SK-N-SH (cell line): ENCODE measurements at regions not wholly inside any gene's neighbourhood (a gene's known extent, or its start where the extent isn't known, plus 50 kb on each side); places are given as distances from the start of the nearest gene placed in this dataset.

Experiments used
- CHD2 ChIP-seq: fragments of 150-350 bp; IDR thresholded peaks from 2 replicates; pipeline ENCODE4 v1.6.1; 2018; ENCODE audit warnings: low read length; ENCODE audit not compliant: partially characterized antibody
- CTCF ChIP-seq: fragments of 200-600 bp; sonication (generic); IDR thresholded peaks from 2 replicates; pipeline ENCODE4 v1.6.1; 2017; ENCODE audit warnings: antibody characterized with exemption, mild to moderate bottlenecking, moderate library complexity
- GABPA ChIP-seq: IDR thresholded peaks from 2 replicates; pipeline ENCODE4 v1.4.0; 2012; ENCODE audit warnings: low read depth, mild to moderate bottlenecking
- IRF3 ChIP-seq: fragments of 150-350 bp; IDR thresholded peaks from 2 replicates; pipeline ENCODE4 v1.6.1; 2016; ENCODE audit warnings: mild to moderate bottlenecking, low read depth, low read length
- NFIC ChIP-seq: IDR thresholded peaks from 2 replicates; pipeline ENCODE4 v1.4.0; 2012; ENCODE audit warnings: borderline replicate concordance
- RFX5 ChIP-seq: IDR thresholded peaks from 2 replicates; pipeline ENCODE4 v1.6.1; 2012; ENCODE audit warnings: mild to moderate bottlenecking, improper control_type of control experiment, low read length
- TCF12 ChIP-seq: IDR thresholded peaks from 2 replicates; pipeline ENCODE4 v1.4.0; 2012

- TF ChIP-seq CTCF: no peak
- TF ChIP-seq TCF12: no peak
- TF ChIP-seq NFIC: no peak
- no peak for TF ChIP-seq CHD2
- TF ChIP-seq GABPA: no peak
- no peak for TF ChIP-seq RFX5
- no peak for TF ChIP-seq IRF3
These were observed 139.5 kb upstream of the OTX2 start for GRCh38 chr14:56949828-56950227.
